T-cell (primary cell): ENCODE measurements at regions not wholly inside any gene's neighbourhood (a gene's known extent, or its start where the extent isn't known, plus 50 kb on each side); places are given as distances from the start of the nearest gene placed in this dataset.

Experiments used
- ATAC-seq, 4 experiments: fragments of 200-7000 bp in 3 of 4; fragments of 150-1000 bp in 1 of 4; cut with Tn5 transposase; replicated peaks in 1 of 4; 1 replicate in 3 of 4; 2 replicates in 1 of 4; pipeline ENCODE4 v1.10.0; 2021; ENCODE audit warnings: moderate library complexity in 3 of 4, mild to moderate bottlenecking in 2 of 4, moderate number of reproducible peaks in 1 of 4
- CTCF ChIA-PET, 2 donors: fragments of 300-600 bp; sonication (Branson Sonifier 250); formaldehyde crosslinking; loops; one replicate each; lab custom pipeline; 2022; ENCODE audit warnings: antibody characterized with exemption in 2 of 2; lab: Charles Lee
- POLR2A ChIA-PET, 2 donors: fragments of 300-600 bp; sonication (Branson Sonifier 250); formaldehyde crosslinking; loops; one replicate each; lab custom pipeline; 2022; ENCODE audit warnings: antibody characterized with exemption in 2 of 2; lab: Charles Lee
- DNase-seq, 35 experiments: peaks; one replicate each; pipeline versions ENCODE4 v3.0.0 to v3.0.0-alpha.2; 2013 to 2023
- H3K27ac ChIP-seq: one replicate; pipeline ENCODE4 v1.5.1; 2013; ENCODE audit warnings: low read length
- H3K27me3 ChIP-seq, 2 experiments: replicated peaks in 1 of 2; 1 replicate in 1 of 2; 2 replicates in 1 of 2; pipeline versions ENCODE4 v1.6.1 to v1.7.0; 2013; ENCODE audit warnings: low read length in 1 of 2, mixed read lengths in 1 of 2; ENCODE audit not compliant: control insufficient read depth in 2 of 2, insufficient read depth in 2 of 2; ENCODE audit errors: extremely low read depth in 1 of 2
- H3K36me3 ChIP-seq, 2 donors: 1 replicate in 1 of 2; 2 replicates in 1 of 2; pipeline versions ENCODE4 v1.6.1 to v1.7.0; 2013; ENCODE audit warnings: low read length in 1 of 2; ENCODE audit not compliant: control insufficient read depth in 2 of 2, insufficient read depth in 1 of 2; ENCODE audit errors: extremely low read depth in 1 of 2
- H3K4me1 ChIP-seq, 2 experiments: 1 replicate in 1 of 2; 2 replicates in 1 of 2; pipeline versions ENCODE4 v1.6.1 to v1.7.0; 2013; ENCODE audit warnings: low read length in 2 of 2, mixed read lengths in 1 of 2; ENCODE audit not compliant: insufficient read depth in 2 of 2, control insufficient read depth in 1 of 2; ENCODE audit errors: extremely low read depth in 1 of 2
- H3K4me3 ChIP-seq, 2 donors: 1 replicate in 1 of 2; 2 replicates in 1 of 2; pipeline versions ENCODE4 v1.5.1 to v1.7.0; 2013; ENCODE audit warnings: mild to moderate bottlenecking in 2 of 2, low read length in 1 of 2, moderate library complexity in 1 of 2; ENCODE audit not compliant: control insufficient read depth in 1 of 2; ENCODE audit errors: extremely low read depth in 1 of 2
- H3K9me3 ChIP-seq: 2 replicates; pipeline ENCODE4 v1.7.0; 2013
- H3K27ac Mint-ChIP-seq, 2 donors: one replicate each; pipeline ENCODE4 v1.8.0; 2020 to 2021; ENCODE audit warnings: mild to moderate bottlenecking in 2 of 2, mixed read lengths in 2 of 2
- H3K27me3 Mint-ChIP-seq, 2 donors: one replicate each; pipeline ENCODE4 v1.8.0; 2021 to 2022; ENCODE audit warnings: mixed read lengths in 2 of 2
- H3K36me3 Mint-ChIP-seq: one replicate; pipeline ENCODE4 v1.8.0; 2021; ENCODE audit warnings: mixed read lengths
- H3K4me1 Mint-ChIP-seq, 3 donors: one replicate each; pipeline ENCODE4 v1.8.0; 2020 to 2022; ENCODE audit warnings: mixed read lengths in 3 of 3, mild to moderate bottlenecking in 1 of 3
- H3K4me3 Mint-ChIP-seq, 3 donors: one replicate each; pipeline ENCODE4 v1.8.0; 2020 to 2022; ENCODE audit warnings: mild to moderate bottlenecking in 3 of 3, mixed read lengths in 3 of 3, moderate library complexity in 3 of 3
- H3K9me3 Mint-ChIP-seq, 3 donors: one replicate each; pipeline ENCODE4 v1.8.0; 2020 to 2022; ENCODE audit warnings: mixed read lengths in 3 of 3
- WGBS: methylation state at CpG from one replicate; pipeline ENCODE4 v1.1.5; 2013; ENCODE audit warnings: missing lambda C conversion rate; ENCODE audit not compliant: insufficient coverage; 5-methylcytosine and 5-hydroxymethylcytosine counted together

DNA sequence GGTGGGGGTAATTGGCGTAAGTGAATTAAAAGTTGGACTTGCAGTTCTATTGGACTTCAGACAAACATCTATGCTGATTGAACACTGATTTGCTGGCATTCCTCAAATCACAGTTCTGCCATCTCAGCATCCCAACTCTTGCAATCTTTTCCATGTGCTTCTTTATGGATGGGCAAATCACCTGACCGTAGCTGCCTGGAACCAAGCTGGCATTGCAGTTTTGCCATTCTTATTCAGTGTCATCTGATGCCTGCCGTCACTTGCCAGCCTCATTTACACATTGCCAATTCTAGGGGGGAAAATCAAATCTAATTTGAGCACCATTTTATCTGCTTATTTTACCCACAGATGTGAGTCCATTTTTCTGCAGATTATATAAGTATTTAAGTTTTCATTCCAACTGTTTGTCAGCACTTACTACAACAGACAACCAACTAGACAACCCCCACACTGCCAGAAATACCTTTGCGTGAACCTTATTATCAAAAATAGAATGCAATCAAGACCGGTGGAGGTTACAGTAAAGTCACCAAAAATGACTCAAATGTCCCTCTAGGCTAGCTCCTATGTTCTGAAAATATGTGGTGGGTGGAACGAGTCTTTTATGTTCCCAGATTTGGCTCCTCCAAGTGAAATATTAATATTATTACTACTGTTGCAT lies 172.3 kb upstream of the CTBP2 start:
- Histone ChIP-seq H3K9me3 (no peaks in the 10 kb centered on the region), H3K36me3 (no peaks in the 10 kb centered on the region), H3K27me3 (peaks cover 0 to 2% of the 10 kb centered on the region in 2 experiments), H3K27ac (no peak overlapping the region), H3K4me3 (no peak overlapping the region), H3K4me1 (no peaks in the 10 kb centered on the region)
- H3K9me3 Mint-ChIP-seq = peaks cover 0 to 9% (median 0%) of the 10 kb centered on the region in 3 donors
- 100% methylated on average over 1 of the region's 6 CpGs for WGBS
- no peaks in the 10 kb centered on the region for H3K4me1 Mint-ChIP-seq
- DNase-seq = no peak
- H3K36me3 Mint-ChIP-seq = no peaks in the 10 kb centered on the region
- ChIA-PET POLR2A (no interaction called here), CTCF (interaction anchor here in 1 of 2 donors (0.6 kb wide), 1 partner anchor 1337 kb away, joined by 4 read pairs; no protein-coding TSS in a partner anchor)
- H3K27me3 Mint-ChIP-seq = peaks cover 0 to 3% of the 10 kb centered on the region in 2 donors
- no peak overlapping the region for H3K27ac Mint-ChIP-seq
- no peak for ATAC-seq
- H3K4me3 Mint-ChIP-seq = no peak overlapping the region

DNA sequence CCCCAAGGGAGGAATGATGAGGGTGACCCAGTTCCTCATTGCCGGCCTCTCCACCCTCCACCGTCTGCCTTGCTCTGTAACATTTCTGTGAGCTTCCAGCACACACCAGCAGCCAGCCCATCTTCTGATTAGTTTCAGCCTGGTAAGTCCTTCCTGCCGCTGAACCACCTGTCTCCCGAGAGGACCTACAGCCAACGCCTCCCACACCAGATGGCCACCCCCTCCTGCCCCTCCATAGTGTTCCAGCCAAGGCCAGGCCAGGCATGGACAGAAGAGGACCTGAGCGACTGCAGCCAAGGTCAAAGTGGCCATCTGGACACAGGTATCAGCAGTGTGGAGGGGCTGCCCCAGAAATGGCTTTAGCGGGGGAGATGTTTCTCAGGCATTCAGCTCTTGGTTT lies 170.7 kb upstream of the CTBP2 start:
- Mint-ChIP-seq H3K9me3 (peaks cover 3 to 11% (median 4%) of the 10 kb centered on the region in 3 donors), H3K27ac (no peak overlapping the region), H3K36me3 (no peaks in the 10 kb centered on the region), H3K4me1 (no peaks in the 10 kb centered on the region), H3K27me3 (peaks cover 3 to 4% of the 10 kb centered on the region in 2 donors), H3K4me3 (no peak overlapping the region)
- WGBS = 88% methylated on average over 7 of the region's 7 CpGs
- Histone ChIP-seq H3K4me1 (no peaks in the 10 kb centered on the region), H3K9me3 (no peaks in the 10 kb centered on the region), H3K4me3 (no peak overlapping the region), H3K36me3 (no peaks in the 10 kb centered on the region), H3K27ac (no peak overlapping the region), H3K27me3 (no peaks in the 10 kb centered on the region)
- DNase-seq = no peak
- ChIA-PET POLR2A (no interaction called here), CTCF (no interaction called here)
- no peak for ATAC-seq

DNA sequence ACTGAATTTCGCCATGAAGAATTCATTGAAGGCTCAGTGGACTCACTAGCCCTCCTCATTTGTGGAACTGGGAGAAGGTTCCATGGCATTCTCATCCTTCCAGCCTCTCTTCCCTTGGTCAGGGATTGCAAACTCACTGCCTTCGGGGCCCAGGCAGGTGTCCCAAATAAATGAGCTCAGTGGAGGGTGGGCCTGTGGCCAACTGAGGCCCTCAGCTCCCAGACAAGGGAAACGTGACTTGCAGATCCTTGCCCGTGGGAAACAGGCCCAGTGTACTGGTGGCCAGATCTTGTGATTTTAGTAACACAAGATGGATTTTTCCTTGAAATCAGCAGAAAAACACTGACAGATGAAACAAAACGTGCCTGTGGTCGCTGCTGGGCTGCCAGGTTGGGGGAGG lies 168.7 kb upstream of the CTBP2 start:
- 52% methylated on average over 6 of the region's 6 CpGs for WGBS

DNA sequence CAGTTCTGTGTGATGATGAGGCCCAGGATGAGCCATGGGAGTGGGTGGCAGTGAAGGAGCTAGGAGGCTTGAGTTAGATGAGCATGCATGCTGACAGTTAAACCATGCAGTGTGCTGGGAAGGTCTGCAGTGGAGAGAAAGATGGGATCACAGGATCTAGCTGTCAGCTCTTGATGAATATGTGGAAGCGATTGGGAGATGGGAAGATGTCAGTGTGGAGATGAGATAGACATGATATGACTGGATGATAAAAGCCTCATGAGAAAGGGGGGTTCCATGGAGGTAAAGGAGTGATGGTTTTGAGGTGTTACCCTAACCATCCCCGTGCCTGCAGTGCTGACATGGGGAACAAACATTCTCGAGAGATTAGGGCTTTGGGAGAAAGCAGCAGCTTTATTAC lies 165.0 kb upstream of the CTBP2 start:
- no peak overlapping the region for H3K27ac ChIP-seq
- no peak for DNase-seq

More for the DNA sequence above, 168.7 kb upstream of the CTBP2 start:
- Histone ChIP-seq H3K9me3 (no peaks in the 10 kb centered on the region), H3K4me1 (no peaks in the 10 kb centered on the region), H3K27me3 (no peaks in the 10 kb centered on the region), H3K36me3 (no peaks in the 10 kb centered on the region), H3K27ac (no peak overlapping the region), H3K4me3 (no peak overlapping the region)
- POLR2A ChIA-PET = no interaction called here
- Mint-ChIP-seq H3K4me1 (no peaks in the 10 kb centered on the region), H3K36me3 (no peaks in the 10 kb centered on the region), H3K27me3 (peaks cover 4 to 10% of the 10 kb centered on the region in 2 donors), H3K9me3 (peaks cover 3 to 15% (median 13%) of the 10 kb centered on the region in 3 donors), H3K4me3 (no peak overlapping the region), H3K27ac (no peak overlapping the region)
- CTCF ChIA-PET = no interaction called here
- ATAC-seq (no peak), DNase-seq (no peak)

DNA sequence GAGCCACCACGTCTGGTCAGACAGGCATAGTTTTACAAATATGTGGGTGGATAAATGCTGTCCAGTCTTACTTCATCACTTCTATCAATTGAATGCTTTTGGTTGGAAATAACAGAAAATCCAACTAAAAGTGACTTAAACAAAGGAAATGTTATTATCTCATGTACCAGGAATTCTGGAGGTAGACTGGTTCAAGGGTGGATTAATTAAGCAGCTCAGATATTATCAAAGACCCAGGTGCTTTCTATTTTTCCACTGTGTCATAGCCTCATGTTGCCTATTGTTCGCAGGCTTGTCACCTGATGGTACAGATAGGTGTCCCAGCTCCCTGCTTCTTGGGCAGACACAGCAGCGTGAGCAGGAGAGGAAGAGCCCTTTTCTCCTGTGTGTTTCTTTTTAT lies 156.1 kb upstream of the CTBP2 start:
- no peak for ATAC-seq
- Histone ChIP-seq H3K27me3 (no peaks in the 10 kb centered on the region), H3K4me1 (no peaks in the 10 kb centered on the region), H3K9me3 (no peaks in the 10 kb centered on the region), H3K36me3 (no peaks in the 10 kb centered on the region), H3K4me3 (no peak overlapping the region), H3K27ac (no peak overlapping the region)
- Mint-ChIP-seq H3K27me3 (no peaks in the 10 kb centered on the region), H3K27ac (no peak overlapping the region), H3K36me3 (no peaks in the 10 kb centered on the region), H3K4me3 (no peak overlapping the region), H3K9me3 (peaks cover 5 to 10% (median 7%) of the 10 kb centered on the region in 3 donors), H3K4me1 (no peaks in the 10 kb centered on the region)
- WGBS = 58% methylated on average over 2 of the region's 3 CpGs
- ChIA-PET POLR2A (no interaction called here), CTCF (no interaction called here)
- no peak for DNase-seq

More for the DNA sequence above, 165.0 kb upstream of the CTBP2 start:
- H3K4me3 Mint-ChIP-seq = no peak overlapping the region
- peaks cover 4 to 11% of the 10 kb centered on the region in 2 donors for H3K27me3 Mint-ChIP-seq
- H3K9me3 Mint-ChIP-seq = peaks cover 13 to 22% (median 18%) of the 10 kb centered on the region in 3 donors
- no peaks in the 10 kb centered on the region for H3K27me3 ChIP-seq
- H3K4me3 ChIP-seq = no peak overlapping the region
- H3K27ac Mint-ChIP-seq = no peak overlapping the region
- 51% methylated on average over 2 of the region's 3 CpGs for WGBS
- ChIA-PET CTCF (interaction anchor here in 1 of 2 donors (0.6 kb wide), 1 partner anchor 14 kb away, joined by 3 read pairs; no protein-coding TSS in a partner anchor), POLR2A (no interaction called here)
- no peaks in the 10 kb centered on the region for H3K4me1 ChIP-seq
- H3K36me3 Mint-ChIP-seq = no peaks in the 10 kb centered on the region
- no peaks in the 10 kb centered on the region for H3K36me3 ChIP-seq
- no peak for ATAC-seq
- no peaks in the 10 kb centered on the region for H3K9me3 ChIP-seq
- no peaks in the 10 kb centered on the region for H3K4me1 Mint-ChIP-seq

DNA sequence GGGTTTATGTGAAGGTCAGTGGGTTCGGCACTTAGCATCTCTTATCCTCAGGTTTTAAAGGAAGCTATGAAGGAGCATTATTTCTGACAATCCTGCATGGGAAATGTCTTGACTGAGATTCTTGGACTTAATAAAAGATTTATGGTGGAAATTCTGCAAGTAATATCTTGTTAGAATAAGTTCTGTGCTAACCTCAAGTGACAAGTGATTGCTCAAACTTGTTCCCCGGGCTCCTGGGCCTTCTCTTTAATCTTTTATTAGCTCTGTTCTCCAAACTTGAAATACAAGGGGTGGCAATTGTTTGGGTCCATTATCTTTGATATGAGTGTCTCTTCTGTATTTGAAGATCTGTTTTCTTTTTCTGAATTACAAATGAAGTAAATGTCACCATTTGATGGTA lies 140.6 kb upstream of the CTBP2 start:
- WGBS = 100% methylated on average over 1 of the region's 2 CpGs
- Mint-ChIP-seq H3K9me3 (peaks cover 0 to 12% (median 0%) of the 10 kb centered on the region in 3 donors), H3K27me3 (peaks cover 5% of the 10 kb centered on the region in 2 donors), H3K27ac (no peak overlapping the region), H3K4me3 (no peak overlapping the region), H3K4me1 (no peaks in the 10 kb centered on the region), H3K36me3 (no peaks in the 10 kb centered on the region)
- Histone ChIP-seq H3K4me3 (no peak overlapping the region), H3K27ac (no peak overlapping the region), H3K27me3 (peaks cover 0 to 6% of the 10 kb centered on the region in 2 experiments), H3K36me3 (no peaks in the 10 kb centered on the region), H3K4me1 (no peaks in the 10 kb centered on the region), H3K9me3 (no peaks in the 10 kb centered on the region)
- no peak for DNase-seq
- no peak for ATAC-seq
- CTCF ChIA-PET = no interaction called here
- POLR2A ChIA-PET = no interaction called here
